ENCODE measurements at regions not wholly inside any gene's neighbourhood (a gene's known extent, or its start where the extent isn't known, plus 50 kb on each side); places are given as distances from the start of the nearest gene placed in this dataset.

DNA sequence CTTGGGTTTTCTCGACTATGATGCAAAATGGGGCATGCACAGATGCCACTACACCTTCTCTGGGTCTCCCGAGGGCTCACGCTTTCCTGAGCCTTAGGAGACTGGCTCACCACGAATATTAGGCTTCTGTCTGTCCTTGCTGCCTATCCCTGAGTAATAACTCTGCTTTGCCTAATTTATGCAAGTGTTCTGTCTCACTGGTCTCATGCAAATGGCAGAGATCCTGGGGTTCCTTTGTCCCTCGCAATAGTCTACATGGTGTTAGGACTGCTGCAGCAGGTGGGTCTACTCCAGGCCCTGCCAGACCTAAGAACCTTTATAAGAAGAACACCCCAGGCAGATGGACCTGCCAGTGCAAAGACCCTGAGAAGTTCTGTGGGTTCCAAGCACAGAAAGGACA is 72.3 kb upstream of the HRH2 start:
- ChIA-PET POLR2A (ENCODE audit: unreplicated experiment) (no interaction called here), CTCF (no interaction called here)
- dilution Hi-C loops (cut with HindIII; ENCODE audit: low sequenced_read_pairs, unreplicated experiment) (no loop called here), intact Hi-C loops (cut with micrococcal nuclease) (no loop called here), in situ Hi-C loops (cut with MboI; ENCODE audit: low sequenced_read_pairs) (no loop called here)
- no peak overlapping the region for H3K4me2 ChIP-seq (ENCODE audit: low read depth, low read length)
- H3K23ac ChIP-seq (ENCODE audit: low read depth, low read length), result no peak overlapping the region
- H3K27ac ChIP-seq (ENCODE audit: insufficient read depth, low read length), result no peak overlapping the region
- no TSS peak for BruUV-seq (replicated peaks)
- no peak overlapping the region for H3K56ac ChIP-seq (ENCODE audit: extremely low read depth, insufficient read depth, low read length)
- H4K5ac ChIP-seq (ENCODE audit: low read depth, low read length), result no peak overlapping the region
- no peaks in the 10 kb centered on the region for H3K27me3 ChIP-seq (ENCODE audit: control insufficient read depth, insufficient read depth, low read length)
- no peaks in the 10 kb centered on the region for H4K20me1 ChIP-seq (ENCODE audit: insufficient read depth, low read length)
- H2AK5ac ChIP-seq (ENCODE audit: low read depth, low read length), result no peak overlapping the region
- peaks cover 8% of the 10 kb centered on the region; the same call in 1 of the 2 replicates for H3K9me3 ChIP-seq (ENCODE audit: control insufficient read depth, insufficient read depth, low read length)
- no peaks in the 10 kb centered on the region for H3K79me1 ChIP-seq (ENCODE audit: low read depth in 1 of 2, low read length in 2 of 2)
- no peak overlapping the region for H3K4me3 ChIP-seq (ENCODE audit: insufficient read depth, low read depth, low read length)
- no peak for DNase-seq
- H2BK120ac ChIP-seq (ENCODE audit: low read depth, low read length), result no peak overlapping the region
- no peaks in the 10 kb centered on the region for H3K4me1 ChIP-seq (ENCODE audit: control insufficient read depth, insufficient read depth, low read length)
- TF ChIP-seq, protein P1, sequence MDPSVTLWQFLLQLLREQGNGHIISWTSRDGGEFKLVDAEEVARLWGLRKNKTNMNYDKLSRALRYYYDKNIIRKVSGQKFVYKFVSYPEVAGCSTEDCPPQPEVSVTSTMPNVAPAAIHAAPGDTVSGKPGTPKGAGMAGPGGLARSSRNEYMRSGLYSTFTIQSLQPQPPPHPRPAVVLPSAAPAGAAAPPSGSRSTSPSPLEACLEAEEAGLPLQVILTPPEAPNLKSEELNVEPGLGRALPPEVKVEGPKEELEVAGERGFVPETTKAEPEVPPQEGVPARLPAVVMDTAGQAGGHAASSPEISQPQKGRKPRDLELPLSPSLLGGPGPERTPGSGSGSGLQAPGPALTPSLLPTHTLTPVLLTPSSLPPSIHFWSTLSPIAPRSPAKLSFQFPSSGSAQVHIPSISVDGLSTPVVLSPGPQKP (IDR thresholded peaks at IDR 0.05; ENCODE audit: borderline replicate concordance, low read depth, low read length), result no peak
- TF ChIP-seq RCOR1 (IDR thresholded peaks at IDR 0.05; ENCODE audit: insufficient replicate concordance, low read length) (no peak), RAD21 (IDR thresholded peaks at IDR 0.05; ENCODE audit: low read length) (no peak), CHD1 (IDR thresholded peaks at IDR 0.05; ENCODE audit: low read depth, low read length) (no peak), RFX5 (IDR thresholded peaks at IDR 0.05; ENCODE audit: low read depth, low read length) (no peak), POLR2A (IDR thresholded peaks at IDR 0.05; ENCODE audit: low read depth, low read length) (no peak), NFE2L2 (IDR thresholded peaks at IDR 0.05; ENCODE audit: low read depth, low read length) (no peak), FOS (IDR thresholded peaks at IDR 0.05; ENCODE audit: low read depth, low read length) (no peak), BHLHE40 (IDR thresholded peaks at IDR 0.05; ENCODE audit: low read depth, low read length) (no peak), CEBPB (IDR thresholded peaks at IDR 0.05; ENCODE audit: low read depth, low read length) (no peak), MAFK (IDR thresholded peaks at IDR 0.05; ENCODE audit: low read depth, low read length) (no peak), MAZ (IDR thresholded peaks at IDR 0.05; ENCODE audit: borderline replicate concordance, low read depth, low read length) (no peak)
- TF ChIP-seq, protein P2, sequence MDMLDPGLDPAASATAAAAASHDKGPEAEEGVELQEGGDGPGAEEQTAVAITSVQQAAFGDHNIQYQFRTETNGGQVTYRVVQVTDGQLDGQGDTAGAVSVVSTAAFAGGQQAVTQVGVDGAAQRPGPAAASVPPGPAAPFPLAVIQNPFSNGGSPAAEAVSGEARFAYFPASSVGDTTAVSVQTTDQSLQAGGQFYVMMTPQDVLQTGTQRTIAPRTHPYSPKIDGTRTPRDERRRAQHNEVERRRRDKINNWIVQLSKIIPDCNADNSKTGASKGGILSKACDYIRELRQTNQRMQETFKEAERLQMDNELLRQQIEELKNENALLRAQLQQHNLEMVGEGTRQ (IDR thresholded peaks at IDR 0.05; ENCODE audit: low read depth, low read length), result no peak
- TF ChIP-seq, protein P3, sequence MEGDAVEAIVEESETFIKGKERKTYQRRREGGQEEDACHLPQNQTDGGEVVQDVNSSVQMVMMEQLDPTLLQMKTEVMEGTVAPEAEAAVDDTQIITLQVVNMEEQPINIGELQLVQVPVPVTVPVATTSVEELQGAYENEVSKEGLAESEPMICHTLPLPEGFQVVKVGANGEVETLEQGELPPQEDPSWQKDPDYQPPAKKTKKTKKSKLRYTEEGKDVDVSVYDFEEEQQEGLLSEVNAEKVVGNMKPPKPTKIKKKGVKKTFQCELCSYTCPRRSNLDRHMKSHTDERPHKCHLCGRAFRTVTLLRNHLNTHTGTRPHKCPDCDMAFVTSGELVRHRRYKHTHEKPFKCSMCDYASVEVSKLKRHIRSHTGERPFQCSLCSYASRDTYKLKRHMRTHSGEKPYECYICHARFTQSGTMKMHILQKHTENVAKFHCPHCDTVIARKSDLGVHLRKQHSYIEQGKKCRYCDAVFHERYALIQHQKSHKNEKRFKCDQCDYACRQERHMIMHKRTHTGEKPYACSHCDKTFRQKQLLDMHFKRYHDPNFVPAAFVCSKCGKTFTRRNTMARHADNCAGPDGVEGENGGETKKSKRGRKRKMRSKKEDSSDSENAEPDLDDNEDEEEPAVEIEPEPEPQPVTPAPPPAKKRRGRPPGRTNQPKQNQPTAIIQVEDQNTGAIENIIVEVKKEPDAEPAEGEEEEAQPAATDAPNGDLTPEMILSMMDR (conservative IDR thresholded peaks at IDR 0.05; ENCODE audit: low read depth, low read length), result no peak
- no peak overlapping the region for H3K14ac ChIP-seq (replicated peaks; ENCODE audit: low read depth, low read length)
- no peaks in the 10 kb centered on the region for H3K36me3 ChIP-seq (ENCODE audit: control insufficient read depth, insufficient read depth, low read length)
- no peak overlapping the region for H3K4ac ChIP-seq (ENCODE audit: low read depth, low read length)
- no peak overlapping the region for H4K91ac ChIP-seq (ENCODE audit: insufficient read depth, low read depth, low read length)
- WGBS, 2 experiments (ENCODE audit: extremely low coverage in 2 of 2, insufficient read length in 1 of 2), result 18% methylated on average over 3 of the region's 5 CpGs; no CpG with 5 or more reads in 1 of the 2 experiments
- H3K9me1 ChIP-seq (ENCODE audit: insufficient read depth, low read length), result no peaks in the 10 kb centered on the region
- no peak overlapping the region for H2BK15ac ChIP-seq (ENCODE audit: low read depth, low read length)
- H2BK20ac ChIP-seq (ENCODE audit: low read depth, low read length), result no peak overlapping the region
- no peak overlapping the region for H3K9ac ChIP-seq (ENCODE audit: low read depth, low read length)
- H2AK9ac ChIP-seq (replicated peaks; ENCODE audit: low read depth, low read length, poor library complexity), result no peak overlapping the region
- H2AFZ ChIP-seq (replicated peaks; ENCODE audit: low read length, poor library complexity), result no peak overlapping the region
- H3K18ac ChIP-seq (ENCODE audit: low read depth, low read length), result no peak overlapping the region
- H4K8ac ChIP-seq (ENCODE audit: low read depth in 2 of 2, low read length in 2 of 2), result no peak overlapping the region
- H2BK5ac ChIP-seq (ENCODE audit: low read depth, low read length, poor library complexity, severe bottlenecking), result no peak overlapping the region
- ATAC-seq (ENCODE audit: low read depth), result no peak

Data from IMR-90 (cell line).